HG03060 (cell line): ENCODE measurements at regions not wholly inside any gene's neighbourhood (a gene's known extent, or its start where the extent isn't known, plus 50 kb on each side); places are given as distances from the start of the nearest gene placed in this dataset.
"Not testable (repeated sequence)": the region's sequence is repeated elsewhere in the genome, so short reads cannot be mapped to it uniquely, and the experiment has no call there.

Source experiments
- ATAC-seq: cut with Tn5 transposase; IDR thresholded peaks from one replicate; pipeline ENCODE4 v1.9.1; 2021; ENCODE audit warnings: low read depth, moderate number of reproducible peaks; ENCODE audit not compliant: unreplicated experiment

DNA sequence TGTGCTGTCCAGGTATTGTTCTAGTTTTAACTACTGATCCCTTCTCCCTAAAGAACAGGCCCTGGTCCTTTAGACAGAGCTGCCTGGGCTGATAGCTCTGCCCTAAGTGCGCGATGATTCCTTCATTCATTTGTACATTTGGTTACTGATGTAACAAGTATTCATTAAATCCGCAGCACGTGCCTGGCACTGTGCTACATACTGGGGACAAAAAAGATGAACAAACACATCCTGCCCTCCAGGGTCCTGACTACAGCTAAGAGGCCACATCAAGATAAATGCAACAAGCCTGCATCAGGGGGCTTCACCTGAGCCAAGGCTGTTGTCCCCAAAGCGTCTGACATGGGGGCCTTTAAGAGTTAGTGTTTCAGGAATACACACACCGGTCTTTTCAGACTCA lies 99.0 kb upstream of the PODXL start:
- ATAC-seq, result no peak

DNA sequence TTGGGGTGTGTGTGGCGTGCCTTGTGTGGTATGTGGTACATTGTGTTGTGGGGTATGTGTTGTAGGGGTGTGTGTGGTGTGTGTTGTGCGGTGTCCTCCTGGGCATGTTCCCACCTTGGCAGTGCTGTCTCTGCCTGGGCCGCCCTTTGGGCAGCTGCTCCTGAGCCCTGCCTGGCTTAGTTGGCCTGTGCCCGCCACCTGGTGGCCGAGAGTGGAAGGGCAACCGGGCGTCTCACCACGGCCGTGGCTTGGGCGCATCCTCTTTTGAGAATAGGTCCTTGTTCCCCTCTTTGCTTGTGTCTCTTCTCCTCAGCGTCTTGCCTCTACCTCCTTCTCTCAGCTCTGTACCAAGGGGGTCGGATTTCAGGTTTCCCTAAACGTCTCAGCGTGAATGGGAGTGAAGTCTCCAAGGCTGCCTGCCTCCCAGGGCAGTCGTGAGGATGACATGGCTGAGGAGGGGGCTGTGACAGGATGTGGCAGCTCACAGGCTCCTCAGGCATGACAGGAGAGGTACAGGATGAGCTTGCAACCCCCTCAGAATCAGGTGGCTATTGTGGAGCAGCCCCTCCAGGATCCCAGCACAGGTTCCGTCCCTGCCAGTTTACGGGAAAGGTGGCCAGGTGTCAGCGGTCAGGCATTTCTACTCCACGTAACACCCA lies 98.4 kb upstream of the PODXL start:
- no peak for ATAC-seq

DNA sequence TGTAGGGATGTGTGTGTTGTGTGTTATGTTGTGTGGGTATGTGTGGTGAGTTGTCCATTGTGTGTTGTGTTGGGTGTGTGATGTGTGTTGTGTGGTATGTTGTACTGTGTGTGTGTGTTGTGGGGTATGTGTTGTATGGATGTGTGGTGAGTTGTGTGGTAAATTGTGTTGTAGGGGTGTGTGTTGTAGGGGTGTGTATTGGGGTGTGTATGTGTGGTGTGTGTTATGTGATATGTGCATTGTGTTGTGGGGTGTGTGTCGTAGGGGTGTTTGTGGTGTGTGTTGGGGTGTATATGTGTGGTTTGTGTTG lies 97.8 kb upstream of the PODXL start:
- no peak for ATAC-seq

DNA sequence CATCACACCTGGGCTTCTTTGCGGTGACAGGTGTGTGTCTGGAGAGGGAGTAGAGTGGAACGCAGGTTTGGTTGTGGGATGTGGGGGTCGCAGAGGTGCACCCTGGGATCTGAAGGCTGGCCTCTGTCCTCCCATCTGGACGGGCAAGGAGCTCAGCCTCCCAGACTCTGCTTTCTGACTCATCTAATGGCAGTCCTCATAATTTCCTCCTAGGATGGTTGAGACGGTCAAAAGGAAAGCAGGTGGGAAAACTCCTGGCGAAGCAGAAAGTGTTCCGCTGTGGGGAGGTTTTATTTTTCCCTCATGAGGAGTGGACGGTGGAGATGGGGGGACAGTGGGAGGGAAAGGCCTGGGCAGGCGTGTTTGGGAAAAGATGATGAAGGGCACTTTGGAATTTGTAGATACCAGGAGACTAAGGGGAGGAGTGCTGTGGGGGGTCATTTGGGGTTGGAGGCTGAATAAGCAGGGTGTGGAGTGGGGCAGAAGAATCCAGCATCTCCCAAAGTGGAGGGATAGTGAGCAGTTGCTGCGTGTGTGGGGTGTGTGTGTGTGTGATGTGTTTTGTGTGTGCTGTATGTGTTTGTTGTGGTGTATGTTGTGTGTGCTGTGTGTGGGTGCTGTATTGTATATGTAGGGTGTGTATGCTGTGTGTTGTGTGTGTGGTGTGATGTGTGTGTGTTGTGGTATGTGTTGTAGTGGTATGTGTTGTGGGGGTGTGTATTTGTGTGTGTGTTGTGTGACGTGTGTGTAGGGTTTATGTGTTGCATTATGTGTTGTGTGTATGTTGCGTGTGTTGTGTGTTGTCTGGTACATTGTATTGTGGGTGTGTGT lies 97.2 kb upstream of the PODXL start:
- no peak for ATAC-seq

DNA sequence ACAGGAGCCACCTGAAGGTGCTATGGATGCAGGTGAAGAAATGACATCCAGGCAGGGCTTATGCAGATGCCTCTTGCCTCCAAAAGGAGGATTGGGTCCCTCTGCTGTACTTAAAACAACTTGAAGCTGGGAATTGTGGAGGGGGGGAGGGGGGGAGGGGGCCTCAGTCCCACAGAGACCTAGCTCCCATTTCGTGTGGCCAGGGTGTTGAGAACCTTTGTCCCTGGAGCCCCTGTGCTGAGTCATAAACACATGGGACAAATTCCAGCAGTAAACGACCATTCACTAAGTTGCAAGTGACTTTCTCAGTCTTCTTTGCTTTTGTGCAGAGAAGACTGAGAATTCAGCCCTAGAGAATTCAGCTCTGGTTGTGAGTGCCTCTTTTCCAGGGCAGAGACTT lies 96.5 kb upstream of the PODXL start:
- no peak for ATAC-seq

DNA sequence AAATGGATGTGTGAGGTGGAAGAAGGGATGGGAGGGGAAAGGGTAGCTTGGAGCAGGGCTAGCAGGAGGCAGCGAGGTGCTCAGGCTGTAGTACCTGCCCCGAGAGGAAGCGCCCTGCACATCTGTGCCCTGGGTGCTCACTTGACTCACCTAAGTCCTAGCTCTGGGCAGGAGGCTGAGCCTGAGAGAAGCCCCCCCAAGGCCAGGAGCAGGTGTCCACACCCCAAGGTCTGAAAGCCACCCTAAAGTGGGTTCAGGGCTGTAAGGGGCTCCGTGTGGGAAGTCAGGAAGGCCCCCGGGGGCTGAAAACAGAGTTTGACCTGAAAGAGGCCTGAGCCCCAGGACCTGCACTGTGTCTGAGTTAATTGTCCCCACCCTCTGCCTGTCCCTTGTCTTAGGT lies 95.8 kb upstream of the PODXL start:
- ATAC-seq, result no peak

DNA sequence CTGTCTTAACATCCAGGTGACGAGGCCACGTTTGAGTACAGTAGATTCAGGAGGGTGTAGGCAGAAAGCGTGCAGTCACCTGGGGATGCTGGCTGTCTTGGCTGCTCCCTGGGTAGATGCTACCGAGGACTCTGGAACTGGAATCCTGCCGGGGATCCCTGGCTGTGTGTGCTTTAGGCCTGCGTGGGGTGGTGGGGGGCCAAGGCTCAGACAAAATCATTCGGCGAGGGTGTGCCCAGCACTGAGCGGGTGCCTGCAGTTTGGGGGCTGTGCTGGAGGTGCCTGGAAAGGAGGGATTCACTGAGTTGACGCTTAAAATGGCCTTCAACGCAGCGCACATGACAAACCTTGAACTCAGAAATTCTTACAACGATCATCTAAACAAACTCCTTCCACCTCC lies 93.5 kb upstream of the PODXL start:
- ATAC-seq, result no peak

DNA sequence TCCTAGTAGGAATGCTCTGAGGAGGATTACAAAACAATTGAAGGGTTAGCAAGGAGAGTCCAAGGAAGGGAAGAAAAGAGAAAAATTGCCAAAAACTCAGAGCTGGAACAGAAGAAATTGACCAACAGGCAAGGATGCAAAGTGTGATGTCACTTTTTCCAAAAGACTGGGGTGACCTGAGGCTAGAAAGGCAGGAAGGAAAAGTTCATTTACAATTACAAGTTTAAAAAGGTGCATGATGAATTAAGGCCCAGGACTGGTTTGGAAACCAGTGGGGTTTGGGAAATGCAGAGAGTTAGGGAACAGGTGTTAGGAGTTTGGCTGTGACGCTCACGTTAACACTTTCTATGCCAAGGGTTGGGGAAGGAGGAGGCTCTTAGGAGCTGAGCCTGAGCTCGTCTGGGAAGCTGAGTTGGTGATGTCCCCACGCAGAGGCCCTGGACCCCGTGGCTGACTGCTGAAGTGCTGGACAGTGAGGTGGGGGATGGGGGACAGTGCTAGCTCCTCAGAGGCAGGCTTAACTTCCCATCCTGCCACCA lies 92.6 kb upstream of the PODXL start:
- ATAC-seq, result no peak

DNA sequence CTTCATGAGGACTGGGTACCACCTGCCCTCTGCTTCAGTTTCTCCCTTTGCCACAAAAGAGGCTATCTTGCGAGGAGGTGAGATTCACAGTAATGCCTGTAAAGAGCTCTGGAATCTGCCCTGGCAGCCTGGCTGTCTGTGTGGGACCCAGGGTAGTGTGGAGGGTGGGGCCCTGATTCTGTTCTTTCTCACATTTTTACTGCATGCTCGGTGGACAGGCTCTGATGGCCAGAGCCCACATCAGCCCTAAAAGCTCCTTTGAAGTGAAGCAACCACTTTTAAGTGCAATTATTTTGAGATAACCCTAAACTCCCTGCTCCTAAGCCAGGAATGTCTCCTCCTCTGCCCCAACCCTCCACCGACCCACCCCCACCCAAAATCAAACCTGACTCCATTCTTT lies 92.1 kb upstream of the PODXL start:
- ATAC-seq, result no peak

DNA sequence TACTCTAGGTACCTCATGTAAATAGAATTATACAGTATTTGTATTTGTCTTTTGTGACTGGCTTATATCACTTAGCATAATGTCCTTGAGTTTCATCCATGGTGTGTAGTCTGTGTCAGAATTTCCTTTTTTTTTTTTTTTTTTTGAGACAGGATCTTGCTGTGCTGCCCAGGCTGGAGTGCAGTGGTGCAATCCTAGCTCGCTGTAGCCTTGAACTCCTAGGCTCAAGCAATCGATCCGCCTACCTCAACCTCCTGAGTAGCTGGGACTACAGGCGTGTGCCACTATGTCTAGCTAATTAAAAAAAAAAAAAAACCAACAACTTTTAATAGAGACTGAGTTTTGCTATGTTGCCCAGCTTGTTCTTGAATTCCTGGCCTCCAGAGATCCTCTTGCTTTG lies 89.8 kb upstream of the PODXL start:
- no peak for ATAC-seq

DNA sequence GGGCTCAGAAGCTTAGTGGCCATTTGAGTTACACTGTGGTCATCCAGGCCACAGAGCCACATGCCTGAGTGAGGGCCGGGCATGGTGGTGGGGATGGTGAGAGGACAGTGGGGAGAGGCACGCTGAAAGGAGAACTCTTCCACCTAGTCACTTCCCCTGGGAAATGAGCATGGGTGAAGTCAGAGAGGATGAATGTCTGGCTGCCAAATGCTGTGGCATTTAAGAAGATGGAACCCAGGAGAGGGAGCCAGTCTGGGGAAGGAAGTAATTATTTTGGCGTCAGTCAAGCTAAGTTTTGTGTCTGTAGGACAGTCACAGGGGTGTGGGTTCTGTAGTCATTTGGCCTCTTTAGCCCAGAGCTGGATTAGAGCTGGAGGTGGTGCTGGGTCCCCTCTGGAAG lies 86.0 kb upstream of the PODXL start:
- no peak for ATAC-seq

DNA sequence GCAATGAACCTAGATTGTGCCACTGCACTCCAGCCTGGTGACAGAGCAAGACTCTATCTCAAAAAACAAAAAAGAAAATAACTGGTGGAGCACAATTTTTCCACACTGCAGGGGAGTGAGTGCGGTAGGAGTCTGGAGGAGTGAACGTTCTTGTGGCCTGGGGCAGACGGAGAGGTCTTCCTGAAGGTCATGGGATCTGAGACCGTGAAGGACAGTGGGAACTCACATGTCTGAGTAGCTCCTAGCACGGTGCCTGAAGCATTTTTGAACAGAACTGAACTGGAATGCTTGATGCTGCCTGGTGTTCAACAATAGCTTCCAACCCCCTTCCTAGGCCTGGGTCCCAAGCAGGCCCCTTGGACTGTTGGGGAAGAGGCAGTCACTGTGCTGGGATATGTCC lies 84.3 kb upstream of the PODXL start:
- no peak for ATAC-seq

DNA sequence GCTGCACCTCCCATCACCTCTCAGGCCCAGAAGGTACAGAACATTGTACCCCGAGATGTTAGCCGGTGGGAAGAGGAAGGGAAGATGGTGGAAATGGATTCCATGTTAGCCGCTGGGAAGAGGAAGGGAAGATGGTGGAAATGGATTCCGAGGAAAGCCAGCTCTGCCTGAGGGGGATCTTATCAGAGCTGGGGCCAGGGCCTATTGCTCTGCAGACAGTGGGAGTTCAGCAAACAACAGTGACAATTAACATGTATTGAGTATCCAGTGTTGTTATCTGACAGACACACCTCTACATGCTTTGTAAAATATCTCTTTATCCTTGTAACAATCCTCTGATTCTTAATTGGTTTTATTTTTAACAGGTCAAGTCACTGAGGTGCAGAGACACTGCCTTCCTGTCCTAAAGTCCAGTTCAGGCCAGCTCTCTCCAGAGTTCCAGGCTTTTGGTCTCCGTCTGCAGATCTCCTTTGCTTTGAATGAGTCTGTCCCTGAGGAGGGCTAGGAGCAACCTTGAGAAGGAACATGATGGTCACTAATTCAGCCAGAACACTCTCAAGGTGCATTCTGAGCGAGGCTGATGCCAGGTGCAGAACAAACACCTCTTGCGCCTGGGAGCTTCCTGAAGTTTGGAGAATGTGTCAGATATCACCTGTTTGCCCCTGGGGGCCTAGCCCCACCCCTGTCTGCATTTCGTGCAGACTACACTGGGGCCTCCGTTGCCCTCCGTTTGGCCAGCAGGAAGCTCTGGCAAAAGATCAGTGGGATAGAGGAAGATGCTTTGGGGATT lies 82.4 kb upstream of the PODXL start:
- no peak for ATAC-seq

DNA sequence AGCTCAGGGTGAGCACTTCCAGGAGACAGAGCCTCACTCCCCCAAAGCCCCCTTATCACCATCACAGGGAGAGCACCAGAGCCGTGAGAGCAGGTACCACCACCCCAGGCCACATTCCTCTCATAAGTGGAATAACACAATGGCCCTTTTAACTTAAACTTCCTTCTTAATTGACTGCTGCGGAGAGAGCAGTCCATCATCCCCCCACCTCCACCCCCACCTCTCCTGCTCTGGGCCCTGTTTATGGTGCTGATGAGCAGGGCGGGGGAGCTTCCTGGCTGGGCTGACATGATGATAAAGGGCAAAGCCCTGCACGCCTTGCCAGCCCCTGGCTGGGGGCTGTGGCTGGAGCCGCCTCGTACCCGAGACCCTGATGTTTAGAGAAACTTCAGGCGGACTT lies 81.4 kb upstream of the PODXL start:
- ATAC-seq, result no peak

DNA sequence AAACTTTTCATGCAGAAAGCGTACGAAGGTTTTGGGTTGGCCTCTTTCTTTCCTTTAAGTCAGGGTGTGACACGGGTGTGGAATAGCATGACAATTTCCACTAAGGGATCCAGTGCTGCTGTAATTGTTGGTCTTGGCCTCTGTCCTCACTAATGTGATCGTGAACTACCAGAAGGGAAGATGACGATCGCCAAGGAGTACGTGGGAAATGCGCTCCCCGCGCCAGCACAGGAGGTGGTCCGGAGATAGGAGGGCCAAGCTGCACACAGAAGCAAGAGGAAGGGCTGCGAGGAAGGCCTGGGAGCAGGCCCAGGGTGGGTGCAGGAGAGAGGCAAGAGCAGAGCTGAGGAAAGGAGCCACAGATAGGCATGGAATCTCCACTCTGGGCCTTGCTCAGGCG lies 79.7 kb upstream of the PODXL start:
- no peak for ATAC-seq

DNA sequence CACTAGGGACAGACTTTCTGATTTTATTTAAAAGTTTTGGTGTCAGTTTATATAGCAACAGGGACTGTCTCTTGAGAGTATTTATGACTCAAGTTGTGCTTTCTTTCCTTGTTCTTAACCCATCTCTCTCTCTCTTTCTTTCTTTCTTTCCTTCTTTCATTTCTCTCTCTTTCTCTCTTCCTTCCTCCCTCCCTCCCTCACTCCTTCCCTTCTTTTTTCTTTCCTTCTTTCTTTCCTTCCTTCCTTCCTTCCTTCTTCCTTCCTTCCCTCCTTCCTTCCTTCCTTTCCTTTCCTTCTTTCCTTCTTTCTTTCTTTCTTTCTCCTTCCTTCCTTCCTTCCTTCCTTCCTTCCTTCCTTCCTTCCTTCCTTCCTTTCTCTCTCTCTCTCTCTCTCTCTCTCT lies 77.8 kb upstream of the PODXL start:
- not testable (repeated sequence) for ATAC-seq

DNA sequence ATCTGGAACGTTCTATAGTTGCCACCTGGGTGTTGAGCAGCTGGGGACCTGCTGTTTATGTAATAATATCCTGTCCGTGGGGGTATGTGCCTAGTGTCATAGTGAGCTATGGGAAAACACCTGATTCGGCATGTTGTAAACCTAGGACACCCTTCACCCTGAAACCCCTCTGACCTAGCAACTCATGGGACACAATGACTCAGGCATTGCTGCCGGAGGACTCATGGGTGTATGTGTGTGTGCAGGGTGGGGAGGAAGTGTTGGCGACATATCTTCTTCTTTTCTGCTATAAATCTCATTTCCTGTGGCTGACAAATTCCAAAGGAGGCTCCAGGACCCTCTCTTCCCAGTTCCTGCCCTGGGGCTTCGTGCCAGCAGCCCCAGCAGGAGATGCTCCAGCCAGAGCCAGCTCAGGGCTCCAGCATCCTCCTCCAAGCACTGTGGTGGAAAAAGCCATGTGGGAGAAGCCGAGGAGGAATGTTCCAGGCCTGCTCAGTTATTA lies 77.0 kb upstream of the PODXL start:
- ATAC-seq, result no peak

DNA sequence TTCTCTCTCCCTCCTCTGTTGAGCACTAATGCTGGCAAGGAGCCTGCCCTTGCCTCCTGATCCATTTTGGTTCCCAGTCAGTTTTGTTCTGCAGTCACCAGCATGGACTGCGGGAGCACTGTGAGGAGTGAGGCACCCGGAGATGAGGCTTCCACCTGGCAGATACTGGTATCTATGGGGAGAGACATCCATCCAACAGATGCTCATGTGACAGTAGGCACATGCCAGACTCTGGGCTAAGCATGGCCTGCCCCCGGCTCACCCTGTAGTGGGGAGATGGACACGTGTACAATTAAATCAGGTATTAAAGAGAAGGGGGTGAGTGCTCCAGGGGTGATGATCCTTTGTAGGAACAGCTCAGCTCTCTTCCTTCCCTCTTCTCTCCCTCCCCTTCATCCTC lies 74.0 kb upstream of the PODXL start:
- ATAC-seq, result no peak

DNA sequence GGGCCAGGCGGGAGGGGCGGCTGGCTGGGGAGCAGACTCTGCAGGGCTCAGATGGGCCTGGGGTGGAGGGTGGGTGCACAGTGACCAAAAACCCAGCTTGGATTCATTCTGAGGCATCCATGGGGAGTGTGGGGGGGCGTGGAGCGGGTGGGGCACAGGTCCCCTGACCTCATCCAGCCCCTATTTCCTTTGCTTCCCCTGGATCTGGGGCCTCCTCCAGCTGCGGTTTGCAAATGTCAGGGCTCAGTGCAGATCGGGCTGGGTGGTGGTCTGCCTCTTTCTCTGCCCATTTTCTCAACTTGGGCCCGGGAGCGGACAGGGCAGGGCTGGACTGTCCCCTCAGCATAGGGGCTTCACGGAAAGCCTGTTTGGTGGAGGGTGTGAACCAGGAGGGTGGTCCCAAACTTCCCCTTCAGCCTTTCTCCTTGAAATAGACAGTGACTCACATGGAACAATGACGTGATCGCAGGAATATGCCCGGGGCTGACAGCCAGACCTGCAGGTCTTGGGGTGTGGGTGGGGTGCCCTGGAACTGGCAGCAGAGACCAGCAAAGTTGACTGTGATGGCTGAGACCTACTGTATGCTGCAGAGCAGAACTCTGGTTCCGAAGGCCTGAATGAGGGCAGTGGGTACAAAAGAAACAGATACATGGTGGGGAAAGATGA lies 72.9 kb upstream of the PODXL start:
- ATAC-seq, result no peak

DNA sequence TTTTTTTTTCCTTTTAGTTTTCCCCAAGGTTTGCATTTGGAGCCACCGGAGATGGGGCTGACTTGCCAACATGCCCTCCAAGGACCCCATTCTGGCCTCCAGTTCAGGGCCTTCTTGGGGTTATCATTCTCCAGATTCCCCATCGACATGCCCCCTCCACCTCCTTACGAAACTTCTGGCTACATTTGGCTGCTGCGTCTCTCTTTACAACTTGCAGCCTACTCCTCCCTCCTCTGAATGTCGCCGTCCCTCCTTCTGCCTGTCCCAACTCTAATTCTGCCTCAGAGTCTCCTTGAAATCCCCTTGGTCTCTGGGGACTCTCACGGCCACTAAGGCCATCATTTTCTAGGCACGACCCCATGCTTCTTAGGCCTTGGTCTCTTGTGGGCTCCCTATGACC lies 72.2 kb upstream of the PODXL start:
- ATAC-seq, result no peak

DNA sequence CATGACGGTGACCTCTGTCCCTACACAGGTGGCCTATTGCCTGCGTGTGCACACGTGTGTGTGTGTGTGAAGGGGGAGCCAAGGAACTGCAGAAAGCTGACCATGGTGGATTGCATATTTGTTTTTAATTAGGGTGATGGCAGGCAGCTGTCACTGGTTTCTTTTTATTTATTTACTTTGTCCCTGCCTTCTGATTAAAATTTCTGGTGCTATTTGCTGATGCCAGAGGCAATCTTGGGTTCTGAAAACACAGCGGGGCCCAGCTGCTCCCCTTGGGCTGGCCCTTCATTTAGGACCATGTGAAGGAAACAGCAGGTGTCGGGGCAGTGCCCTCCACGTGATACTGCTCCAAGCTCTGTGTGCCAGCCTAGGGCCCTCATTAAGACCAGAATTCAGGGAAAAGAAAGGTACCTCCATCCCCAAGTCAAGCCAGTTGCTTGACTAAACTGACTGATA lies 71.3 kb upstream of the PODXL start:
- ATAC-seq, result no peak
